Femur (tissue), 1 donor: ENCODE measurements at regions not wholly inside any gene's neighbourhood (a gene's known extent, or its start where the extent isn't known, plus 50 kb on each side); places are given as distances from the start of the nearest gene placed in this dataset.
"Not testable (repeated sequence)": the region's sequence is repeated elsewhere in the genome, so short reads cannot be mapped to it uniquely, and the experiment has no call there.

Source experiments
- DNase-seq: peaks from one replicate; pipeline ENCODE4 v3.0.0-alpha.2; 2017

DNA sequence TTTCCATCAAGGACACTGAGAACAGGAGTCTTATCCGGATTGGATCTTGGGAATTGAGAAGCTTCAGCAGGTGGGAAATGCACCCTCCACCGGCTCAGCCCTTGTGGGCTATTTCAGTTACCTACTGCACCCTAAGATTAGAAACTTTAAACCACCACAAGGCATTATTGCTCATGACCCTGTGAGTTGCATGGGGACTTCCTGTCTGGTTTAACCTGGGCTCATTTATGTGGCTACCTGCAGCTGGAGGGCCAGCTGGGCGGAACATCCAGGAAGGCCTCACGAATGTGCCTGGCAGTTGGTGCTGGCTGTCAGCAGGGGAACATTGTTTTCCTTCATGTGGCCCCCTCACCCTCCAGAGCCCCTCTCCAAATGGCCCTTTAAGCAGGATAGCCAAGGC lies 164.1 kb downstream of the DEFB131A start:
- no peak for DNase-seq

GRCh38 chr4:9610321-9610720 lies 166.1 kb downstream of the DEFB131A start:
- not testable (repeated sequence) for DNase-seq

- DNase-seq: no peak
Observed at GRCh38 chr4:9611101-9611500, 166.9 kb downstream of the DEFB131A start.

- not testable (repeated sequence) for DNase-seq
Observed at GRCh38 chr4:9636411-9636810, 145.0 kb upstream of the DRD5 start.

DNA sequence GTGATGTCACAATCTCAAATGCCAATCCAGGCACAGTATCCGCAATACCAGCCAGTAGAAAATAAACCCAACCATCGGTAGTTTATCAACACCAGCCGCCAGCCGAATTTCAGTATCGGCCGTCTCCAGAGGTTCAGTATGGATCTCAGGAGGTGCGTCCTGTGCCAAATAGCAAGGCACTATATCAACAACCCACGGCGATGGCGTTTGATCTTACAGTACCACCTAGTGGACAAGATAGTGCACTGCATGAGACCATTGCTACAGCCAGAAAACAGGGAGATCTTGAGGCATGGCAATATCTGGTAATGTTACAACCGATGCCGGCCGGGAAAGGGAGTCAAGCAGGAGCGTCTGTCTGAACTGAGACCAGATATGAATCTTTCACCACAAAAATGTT lies 121.8 kb upstream of the DRD5 start:
- DNase-seq: not testable (repeated sequence)

DNA sequence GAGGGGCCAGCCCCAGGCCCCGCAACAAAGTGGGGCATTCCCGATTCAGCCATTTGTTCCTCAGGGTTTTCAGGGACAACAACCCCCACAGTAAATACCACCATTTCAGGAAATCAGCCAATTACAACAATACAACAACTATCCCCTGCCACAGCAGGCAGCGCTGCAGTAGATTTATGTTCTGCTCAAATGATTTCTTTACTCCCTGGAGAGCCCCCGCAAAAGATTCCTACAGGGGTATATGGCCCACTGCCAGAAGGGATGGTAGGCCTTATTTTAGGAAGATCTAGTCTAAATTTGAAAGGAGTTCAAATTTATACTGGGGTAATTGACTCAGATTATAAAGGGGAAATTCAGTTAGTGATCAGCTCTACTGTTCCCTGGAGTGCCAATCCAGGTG lies 120.5 kb upstream of the DRD5 start:
- not testable (repeated sequence) for DNase-seq

DNA sequence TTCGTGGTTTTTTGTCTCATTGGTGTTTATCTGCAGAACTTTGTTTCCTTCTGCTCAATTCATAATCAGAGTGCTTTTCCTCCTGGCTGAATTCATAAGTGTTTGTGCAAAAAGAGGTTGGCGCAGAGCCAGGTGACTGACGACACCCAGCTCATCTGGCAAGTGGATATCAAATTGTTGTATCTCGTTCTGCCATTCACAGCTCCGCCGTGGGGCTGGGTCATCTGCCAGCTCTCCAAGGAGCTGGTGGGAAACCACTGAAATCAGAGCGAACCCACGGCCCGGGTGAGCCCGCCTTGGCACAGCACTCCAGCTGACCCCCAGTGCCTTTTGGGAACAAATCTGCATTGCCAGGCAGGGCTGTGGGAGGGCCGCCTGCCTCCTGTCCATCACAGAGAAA lies 110.7 kb upstream of the DRD5 start:
- peak; percentile 39 for DNase-seq

GRCh38 chr4:9677357-9677756 lies 104.1 kb upstream of the DRD5 start:
- not testable (repeated sequence) for DNase-seq

DNA sequence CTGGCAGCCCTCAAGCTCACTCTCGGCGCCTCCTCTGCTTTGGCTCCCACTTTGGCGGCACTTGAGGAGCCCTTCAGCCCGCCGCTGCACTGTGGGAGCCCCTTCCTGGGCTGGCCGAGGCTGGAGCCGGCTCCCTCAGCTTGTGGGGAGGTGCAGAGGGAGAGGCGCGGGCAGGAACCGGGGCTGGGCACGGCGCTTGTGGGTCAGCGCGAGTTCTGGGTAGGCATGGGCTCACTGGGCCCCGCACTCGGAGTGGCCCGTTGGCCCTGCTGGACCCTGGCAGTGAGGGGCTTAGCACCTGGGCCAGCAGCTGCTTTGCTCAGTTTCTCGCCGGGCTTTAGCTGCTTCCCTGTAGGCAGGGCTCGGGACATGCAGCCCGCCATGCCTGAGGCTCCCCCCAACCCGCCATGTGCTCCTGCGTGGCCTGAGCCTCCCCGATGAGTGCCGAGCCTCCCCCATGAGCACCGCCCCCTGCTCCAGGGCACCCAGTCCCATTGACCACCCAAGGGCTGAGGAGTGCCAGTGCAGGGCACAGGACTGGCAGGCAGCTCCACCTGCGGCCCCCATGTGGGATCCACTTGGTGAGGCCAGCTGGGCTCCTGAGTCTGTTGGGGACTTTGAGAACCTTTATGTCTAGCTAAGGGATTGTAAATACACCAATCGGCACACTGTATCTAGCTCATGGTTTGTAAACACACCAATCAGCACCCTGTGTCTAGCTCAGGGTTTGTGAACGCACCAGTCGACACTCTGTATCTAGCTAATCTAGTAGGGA lies 101.5 kb upstream of the DRD5 start:
- no peak for DNase-seq

DNA sequence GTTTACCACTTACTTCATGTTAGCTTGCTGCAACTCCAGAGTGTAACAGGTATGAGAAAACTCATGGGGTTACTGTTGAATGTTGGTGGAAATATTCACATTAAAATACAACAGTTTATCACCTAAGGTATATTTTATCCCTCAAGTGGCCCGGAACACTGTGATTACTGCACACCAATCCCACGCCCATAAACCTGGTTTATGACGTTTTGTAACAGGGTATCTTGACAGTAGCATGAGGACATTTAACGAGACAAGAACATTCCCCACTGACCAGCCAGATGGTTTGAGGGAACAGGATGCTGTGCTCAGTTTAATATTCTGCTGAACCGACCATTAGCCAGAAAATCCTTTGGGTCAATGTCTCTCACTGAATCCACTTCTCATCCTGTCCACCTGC lies 98.3 kb upstream of the DRD5 start:
- not testable (repeated sequence) for DNase-seq

GRCh38 chr4:9685016-9685415 lies 96.4 kb upstream of the DRD5 start:
- not testable (repeated sequence) for DNase-seq

DNA sequence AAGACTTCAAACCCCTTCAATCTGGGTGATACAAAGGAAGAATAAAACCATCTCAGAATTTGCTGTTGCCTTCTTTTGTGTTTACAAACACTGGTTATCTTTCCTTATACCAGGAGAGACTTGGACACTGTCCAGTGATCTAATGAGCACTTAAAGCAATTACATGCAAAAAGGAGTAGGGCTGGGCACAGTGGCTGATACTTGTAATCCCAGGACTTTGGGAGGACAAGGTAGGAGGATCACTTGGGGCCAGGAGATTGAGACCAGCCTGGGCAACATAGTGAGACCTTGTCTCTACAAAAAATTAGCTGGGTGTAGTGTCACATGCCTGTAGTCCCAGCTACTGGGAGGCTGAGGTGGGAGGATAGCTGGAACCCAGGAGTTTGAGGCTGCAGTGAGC lies 95.7 kb upstream of the DRD5 start:
- no peak for DNase-seq

- DNase-seq: not testable (repeated sequence)
Observed at GRCh38 chr4:9690636-9691237, 90.7 kb upstream of the DRD5 start.

DNA sequence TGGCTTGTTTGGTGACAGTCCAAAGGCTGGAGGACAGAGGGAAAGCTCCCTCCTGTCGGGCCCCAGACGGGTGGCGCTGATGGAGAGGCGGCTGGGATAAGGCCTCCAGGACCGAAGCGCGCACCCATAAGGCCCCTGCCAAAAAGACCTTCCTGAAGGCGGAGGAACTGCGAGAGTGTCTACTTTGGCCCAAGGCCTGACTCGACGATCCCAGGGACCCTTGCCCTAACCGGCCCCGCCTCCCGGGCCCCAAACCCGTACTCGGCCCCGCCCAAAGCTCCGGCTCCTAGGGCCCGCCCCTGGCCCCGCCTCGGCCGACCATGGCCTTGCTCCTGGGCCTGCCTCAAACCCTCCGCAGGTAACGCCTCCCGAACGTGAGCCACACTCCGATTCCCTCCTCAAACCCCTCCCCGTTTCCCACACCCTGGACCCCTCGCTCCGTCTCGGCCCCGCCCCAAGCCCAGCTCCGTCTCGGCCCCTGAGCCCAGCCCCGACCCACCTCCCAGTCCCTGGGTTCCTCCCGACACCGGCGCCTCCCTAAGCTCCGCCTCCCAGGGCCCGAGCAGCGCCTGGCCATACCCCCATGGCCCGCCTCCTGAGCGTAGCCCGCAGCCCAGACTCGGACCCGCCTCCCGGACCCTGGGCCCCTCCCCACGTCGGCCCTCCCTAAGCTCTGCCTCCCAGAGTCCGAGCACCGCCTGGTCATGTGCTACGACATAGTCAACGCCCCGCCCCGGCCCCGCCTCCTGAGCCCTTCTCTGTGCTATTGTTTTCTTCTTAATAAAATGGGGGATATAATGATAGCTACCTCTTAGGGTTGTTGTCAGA lies 90.0 kb upstream of the DRD5 start:
- peak; percentile 98 for DNase-seq

- not testable (repeated sequence) for DNase-seq
Observed at GRCh38 chr4:9692791-9693491, 88.5 kb upstream of the DRD5 start.

GRCh38 chr4:9694403-9694802 lies 87.0 kb upstream of the DRD5 start:
- DNase-seq: not testable (repeated sequence)

DNA sequence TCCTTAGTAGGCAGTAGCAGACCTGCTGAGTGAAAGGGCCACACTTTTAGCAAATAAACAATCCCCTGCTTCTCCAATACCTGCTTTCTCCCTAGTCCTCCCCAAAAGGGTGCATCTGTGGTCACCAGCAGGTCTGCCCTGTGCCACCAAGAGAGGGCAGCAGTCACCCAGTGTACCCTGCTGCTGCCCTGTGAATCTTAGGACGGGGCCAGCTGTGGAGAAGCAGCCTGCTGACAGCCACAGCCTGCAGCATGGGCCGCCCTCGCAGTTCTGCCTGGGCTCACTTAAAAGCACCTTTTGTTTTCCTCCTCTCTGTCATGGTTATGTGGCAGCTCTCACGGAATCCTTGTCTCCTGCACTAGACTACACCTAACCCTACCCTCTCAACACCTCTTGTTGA lies 85.4 kb upstream of the DRD5 start:
- DNase-seq: not testable (repeated sequence)

DNA sequence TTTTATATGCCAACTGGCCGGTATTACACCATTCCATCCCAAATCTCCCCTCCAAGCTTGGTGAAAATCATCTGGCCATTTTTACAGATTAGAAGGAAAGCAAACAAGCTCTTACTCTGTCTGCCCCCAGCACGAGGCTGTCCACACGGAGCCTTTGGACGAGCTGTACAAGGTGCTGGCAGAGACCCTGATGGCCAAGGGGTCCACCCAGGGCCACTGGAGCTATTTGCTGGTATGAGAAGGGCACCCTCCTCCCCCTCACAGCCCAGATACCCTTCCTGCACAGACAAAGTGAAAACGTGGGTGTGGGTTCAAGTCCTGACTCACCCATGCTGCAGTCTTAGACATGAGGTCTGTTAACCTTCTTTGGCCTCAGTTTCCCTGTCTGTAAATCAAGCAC lies 84.9 kb upstream of the DRD5 start:
- DNase-seq: not testable (repeated sequence)

DNA sequence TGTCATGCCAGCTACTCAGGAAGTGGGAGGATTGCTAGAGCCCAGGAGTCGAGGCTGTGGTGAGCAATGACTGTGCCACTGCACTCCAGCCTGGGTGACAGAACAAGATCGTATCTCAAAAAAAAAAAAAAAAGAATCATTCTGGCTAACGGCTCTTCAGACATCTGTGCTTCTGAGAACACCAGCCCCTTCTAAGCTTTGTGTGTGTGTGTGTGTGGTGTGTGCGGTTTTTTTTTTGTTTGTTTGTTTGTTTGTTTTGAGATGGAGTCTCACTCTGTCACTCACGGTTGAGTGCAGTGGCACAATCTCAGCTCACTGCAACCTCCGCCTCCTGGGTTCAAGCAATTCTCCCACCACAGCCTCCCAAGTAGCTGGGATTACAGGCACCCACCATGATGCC lies 79.4 kb upstream of the DRD5 start:
- DNase-seq: not testable (repeated sequence)

DNA sequence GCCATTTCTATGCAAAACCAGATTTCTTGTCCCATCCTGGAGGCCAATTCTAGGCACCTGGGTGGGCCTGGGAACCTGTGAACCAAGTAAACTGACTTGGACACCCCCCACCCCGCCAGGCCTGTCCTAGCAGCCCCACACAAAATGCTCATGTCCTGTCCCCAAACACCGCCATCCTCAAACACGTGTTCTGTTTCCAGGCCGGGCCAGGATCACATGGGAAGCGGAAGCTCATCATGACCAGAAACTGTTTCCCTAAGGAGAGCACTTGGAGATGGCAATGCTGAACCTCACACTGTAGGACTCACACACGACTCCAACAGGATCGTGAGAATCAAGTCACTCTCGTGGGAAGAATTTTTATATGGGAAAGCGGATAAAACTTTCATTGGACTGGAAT lies 78.7 kb upstream of the DRD5 start:
- DNase-seq: not testable (repeated sequence)

DNA sequence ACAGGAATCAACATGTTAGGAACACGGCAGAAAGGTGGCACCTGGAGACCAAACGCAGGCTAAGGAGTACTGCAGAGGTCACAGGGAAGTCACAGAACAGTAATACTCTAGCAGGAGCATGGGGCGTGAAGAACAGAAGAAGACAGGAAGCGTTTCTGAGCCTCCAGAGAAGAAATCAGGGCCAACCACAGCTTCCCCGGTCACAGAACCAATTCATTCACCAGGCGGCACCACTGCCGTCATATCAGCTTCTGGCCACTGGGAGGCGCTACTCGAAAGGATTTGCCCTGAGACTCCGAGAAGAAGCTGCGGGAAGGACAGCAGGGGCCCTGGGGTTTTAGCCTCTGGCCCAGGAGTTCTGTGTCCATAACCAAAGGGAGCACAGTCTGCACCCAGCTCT lies 78.0 kb upstream of the DRD5 start:
- peak; percentile 76 for DNase-seq

DNA sequence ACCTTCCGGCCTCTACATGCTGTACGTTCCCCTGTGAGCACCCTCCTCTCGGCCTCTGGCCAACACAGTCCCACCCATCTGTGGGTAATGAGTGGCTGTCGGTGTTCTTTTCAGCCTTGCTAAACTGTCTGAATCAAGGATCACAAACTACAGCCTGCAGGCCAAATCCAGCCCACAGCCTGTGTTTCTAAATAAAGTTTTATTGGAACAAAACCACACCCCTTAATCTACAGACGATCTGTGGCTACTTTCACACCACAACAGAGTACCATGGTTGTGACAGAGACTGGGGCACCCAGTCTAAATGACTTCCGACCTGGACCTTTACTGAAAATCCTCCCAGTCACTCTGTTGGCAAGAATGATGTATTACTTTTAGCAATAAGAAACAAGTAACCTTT lies 77.3 kb upstream of the DRD5 start:
- DNase-seq: not testable (repeated sequence)
